ENCODE measurements at regions not wholly inside any gene's neighbourhood (a gene's known extent, or its start where the extent isn't known, plus 50 kb on each side); places are given as distances from the start of the nearest gene placed in this dataset.
"Not testable (repeated sequence)": the region's sequence is repeated elsewhere in the genome, so short reads cannot be mapped to it uniquely, and the experiment has no call there.

DNA sequence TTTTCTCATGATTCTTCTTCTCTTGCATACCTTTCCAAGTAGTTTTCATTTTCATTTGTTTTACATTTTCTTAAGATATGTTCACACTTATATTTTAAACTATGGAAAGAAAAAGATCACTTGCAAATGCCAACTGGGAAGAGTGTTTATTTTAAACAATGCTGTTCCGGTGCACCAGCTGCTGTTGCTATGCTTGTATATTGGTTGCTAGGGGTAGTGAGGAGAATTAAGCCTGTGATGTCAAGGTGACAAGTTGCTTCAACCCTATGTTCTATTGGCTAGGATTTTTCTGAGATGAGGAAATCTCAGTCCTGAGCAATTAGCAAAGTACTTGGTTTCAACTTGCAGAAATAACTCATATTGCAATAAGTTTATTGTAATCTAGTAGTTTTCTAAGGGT is 500.1 kb downstream of the MFSD1 start:
- no peak overlapping the region for H3K27ac ChIP-seq (ENCODE audit: control insufficient read depth, insufficient read depth, low read length)
- no peaks in the 10 kb centered on the region for H4K20me1 ChIP-seq (ENCODE audit: control insufficient read depth, extremely low read depth, insufficient read depth, low read length)
- H3K4me2 ChIP-seq (ENCODE audit: control insufficient read depth, extremely low read depth, insufficient read depth, low read depth, low read length) = no peak overlapping the region
- no peaks in the 10 kb centered on the region for H3K79me2 ChIP-seq (ENCODE audit: control insufficient read depth, insufficient read depth, low read length)
- no peaks in the 10 kb centered on the region for H3K9me1 ChIP-seq (ENCODE audit: control insufficient read depth, extremely low read depth, insufficient read depth, low read length)
- no peak overlapping the region for H3K9ac ChIP-seq (ENCODE audit: control insufficient read depth, extremely low read depth, insufficient read depth, low read length)
- H3K27me3 ChIP-seq (ENCODE audit: control insufficient read depth, extremely low read depth, insufficient read depth, low read length) = no peaks in the 10 kb centered on the region
- DNase-seq (ENCODE audit: low read depth, low spot score) = no peak
- no peaks in the 10 kb centered on the region for H3K36me3 ChIP-seq (ENCODE audit: control insufficient read depth in 2 of 2, extremely low read depth in 1 of 2, insufficient read depth in 2 of 2, low read length in 2 of 2)
- H3K9me3 ChIP-seq (ENCODE audit: control insufficient read depth, low read depth, low read length) = no peaks in the 10 kb centered on the region
- no peak for TF ChIP-seq EZH2 (IDR thresholded peaks at IDR 0.05; ENCODE audit: low read length)
- TF ChIP-seq, protein P1, sequence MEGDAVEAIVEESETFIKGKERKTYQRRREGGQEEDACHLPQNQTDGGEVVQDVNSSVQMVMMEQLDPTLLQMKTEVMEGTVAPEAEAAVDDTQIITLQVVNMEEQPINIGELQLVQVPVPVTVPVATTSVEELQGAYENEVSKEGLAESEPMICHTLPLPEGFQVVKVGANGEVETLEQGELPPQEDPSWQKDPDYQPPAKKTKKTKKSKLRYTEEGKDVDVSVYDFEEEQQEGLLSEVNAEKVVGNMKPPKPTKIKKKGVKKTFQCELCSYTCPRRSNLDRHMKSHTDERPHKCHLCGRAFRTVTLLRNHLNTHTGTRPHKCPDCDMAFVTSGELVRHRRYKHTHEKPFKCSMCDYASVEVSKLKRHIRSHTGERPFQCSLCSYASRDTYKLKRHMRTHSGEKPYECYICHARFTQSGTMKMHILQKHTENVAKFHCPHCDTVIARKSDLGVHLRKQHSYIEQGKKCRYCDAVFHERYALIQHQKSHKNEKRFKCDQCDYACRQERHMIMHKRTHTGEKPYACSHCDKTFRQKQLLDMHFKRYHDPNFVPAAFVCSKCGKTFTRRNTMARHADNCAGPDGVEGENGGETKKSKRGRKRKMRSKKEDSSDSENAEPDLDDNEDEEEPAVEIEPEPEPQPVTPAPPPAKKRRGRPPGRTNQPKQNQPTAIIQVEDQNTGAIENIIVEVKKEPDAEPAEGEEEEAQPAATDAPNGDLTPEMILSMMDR (optimal IDR thresholded peaks at IDR 0.05 in 1 of 3, IDR thresholded peaks at IDR 0.05 in 1 of 3, conservative IDR thresholded peaks at IDR 0.05 in 1 of 3; ENCODE audit: extremely low read depth in 1 of 3, insufficient read depth in 2 of 3, low read length in 3 of 3) = no peak
- dilution Hi-C loops (cut with MboI; ENCODE audit: extremely low pct_ligation_motif_present, low sequenced_read_pairs) = no loop called here
- H3K4me3 ChIP-seq (ENCODE audit: control insufficient read depth in 2 of 3, extremely low read depth in 1 of 3, insufficient read depth in 2 of 3, low read depth in 1 of 3, low read length in 3 of 3) = no peak overlapping the region
- H2AFZ ChIP-seq (ENCODE audit: control insufficient read depth, low read length) = no peak overlapping the region
- no peak for FAIRE-seq
- H3K4me1 ChIP-seq (ENCODE audit: control insufficient read depth, extremely low read depth, insufficient read depth, low read length) = no peaks in the 10 kb centered on the region

DNA sequence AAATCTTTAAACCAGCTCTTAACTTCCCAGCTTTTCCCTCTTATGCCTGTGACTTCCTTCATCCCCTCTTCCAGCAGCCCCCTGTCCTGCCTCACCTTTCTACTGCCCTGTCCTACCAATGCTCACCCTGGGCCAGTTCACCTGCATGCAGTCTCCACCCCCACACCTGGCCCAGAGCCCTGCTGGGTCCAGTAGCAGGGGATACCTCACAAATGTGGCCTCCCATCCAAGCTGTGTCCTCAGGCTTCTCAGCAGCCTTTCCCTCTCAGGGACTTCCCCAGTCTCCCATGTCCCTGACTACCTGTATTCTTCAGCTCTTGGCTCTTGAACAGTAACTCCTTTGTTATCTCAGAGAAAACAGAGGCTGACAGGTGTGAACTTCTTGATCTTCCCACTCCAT is 503.2 kb downstream of the MFSD1 start:
- no peaks in the 10 kb centered on the region for H3K27me3 ChIP-seq (ENCODE audit: control insufficient read depth, extremely low read depth, insufficient read depth, low read length)
- DNase-seq (ENCODE audit: low read depth, low spot score) = no peak
- dilution Hi-C loops (cut with MboI; ENCODE audit: extremely low pct_ligation_motif_present, low sequenced_read_pairs) = no loop called here
- H3K4me3 ChIP-seq (ENCODE audit: control insufficient read depth in 2 of 3, extremely low read depth in 1 of 3, insufficient read depth in 2 of 3, low read depth in 1 of 3, low read length in 3 of 3) = no peak overlapping the region
- FAIRE-seq = no peak
- no peak overlapping the region for H2AFZ ChIP-seq (ENCODE audit: control insufficient read depth, low read length)
- H4K20me1 ChIP-seq (ENCODE audit: control insufficient read depth, extremely low read depth, insufficient read depth, low read length) = no peaks in the 10 kb centered on the region
- H3K9me1 ChIP-seq (ENCODE audit: control insufficient read depth, extremely low read depth, insufficient read depth, low read length) = no peaks in the 10 kb centered on the region
- H3K9me3 ChIP-seq (ENCODE audit: control insufficient read depth, low read depth, low read length) = no peaks in the 10 kb centered on the region
- no peaks in the 10 kb centered on the region for H3K79me2 ChIP-seq (ENCODE audit: control insufficient read depth, insufficient read depth, low read length)
- H3K4me1 ChIP-seq (ENCODE audit: control insufficient read depth, extremely low read depth, insufficient read depth, low read length) = no peaks in the 10 kb centered on the region
- H3K36me3 ChIP-seq (ENCODE audit: control insufficient read depth in 2 of 2, extremely low read depth in 1 of 2, insufficient read depth in 2 of 2, low read length in 2 of 2) = no peaks in the 10 kb centered on the region
- H3K4me2 ChIP-seq (ENCODE audit: control insufficient read depth, extremely low read depth, insufficient read depth, low read depth, low read length) = no peak overlapping the region
- H3K9ac ChIP-seq (ENCODE audit: control insufficient read depth, extremely low read depth, insufficient read depth, low read length) = no peak overlapping the region
- no peak overlapping the region for H3K27ac ChIP-seq (ENCODE audit: control insufficient read depth, insufficient read depth, low read length)
- no peak for TF ChIP-seq EZH2 (IDR thresholded peaks at IDR 0.05; ENCODE audit: low read length)
- TF ChIP-seq, protein P1 (optimal IDR thresholded peaks at IDR 0.05 in 1 of 3, IDR thresholded peaks at IDR 0.05 in 1 of 3, conservative IDR thresholded peaks at IDR 0.05 in 1 of 3; ENCODE audit: extremely low read depth in 1 of 3, insufficient read depth in 2 of 3, low read length in 3 of 3) = no peak

DNA sequence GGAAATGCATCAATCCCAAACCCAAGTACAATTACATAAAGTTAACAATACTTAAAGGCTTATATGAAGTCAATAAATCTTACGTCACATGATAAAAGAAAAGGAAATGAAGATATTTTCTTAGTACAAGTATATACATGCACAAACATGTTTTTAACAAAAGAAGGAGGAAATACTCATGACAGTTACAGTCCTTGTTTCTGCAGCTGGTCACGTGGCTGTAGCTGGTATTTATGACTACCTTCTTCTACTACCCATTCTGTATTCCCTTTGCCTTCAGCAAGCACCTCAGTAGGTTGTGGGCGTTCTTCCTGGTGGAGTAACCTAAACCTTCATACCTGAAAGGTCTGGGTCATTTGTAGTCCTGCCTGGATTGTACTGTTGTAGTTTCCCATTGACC is 514.9 kb downstream of the MFSD1 start:
- H4K20me1 ChIP-seq (ENCODE audit: control insufficient read depth, extremely low read depth, insufficient read depth, low read length); H3K27ac ChIP-seq (ENCODE audit: control insufficient read depth, insufficient read depth, low read length); H3K36me3 ChIP-seq (ENCODE audit: control insufficient read depth in 2 of 2, extremely low read depth in 1 of 2, insufficient read depth in 2 of 2, low read length in 2 of 2); H3K9me1 ChIP-seq (ENCODE audit: control insufficient read depth, extremely low read depth, insufficient read depth, low read length); DNase-seq (ENCODE audit: low read depth, low spot score); FAIRE-seq; H3K27me3 ChIP-seq (ENCODE audit: control insufficient read depth, extremely low read depth, insufficient read depth, low read length); H3K79me2 ChIP-seq (ENCODE audit: control insufficient read depth, insufficient read depth, low read length); H3K4me2 ChIP-seq (ENCODE audit: control insufficient read depth, extremely low read depth, insufficient read depth, low read depth, low read length); dilution Hi-C loops (cut with MboI; ENCODE audit: extremely low pct_ligation_motif_present, low sequenced_read_pairs); H3K9me3 ChIP-seq (ENCODE audit: control insufficient read depth, low read depth, low read length); H3K4me3 ChIP-seq (ENCODE audit: control insufficient read depth in 2 of 3, extremely low read depth in 1 of 3, insufficient read depth in 2 of 3, low read depth in 1 of 3, low read length in 3 of 3); H2AFZ ChIP-seq (ENCODE audit: control insufficient read depth, low read length); H3K9ac ChIP-seq (ENCODE audit: control insufficient read depth, extremely low read depth, insufficient read depth, low read length); H3K4me1 ChIP-seq (ENCODE audit: control insufficient read depth, extremely low read depth, insufficient read depth, low read length): not testable (repeated sequence)
